Neutrophil (primary cell): ENCODE measurements at regions not wholly inside any gene's neighbourhood (a gene's known extent, or its start where the extent isn't known, plus 50 kb on each side); places are given as distances from the start of the nearest gene placed in this dataset.

Experiments used
- H3K27ac ChIP-seq: fragments of 200-600 bp; sonication (generic); 2 replicates; pipeline ENCODE4 v1.5.1; 2016; ENCODE audit warnings: mild to moderate bottlenecking, moderate library complexity
- H3K27me3 ChIP-seq: fragments of 200-600 bp; sonication (generic); 2 replicates; pipeline ENCODE4 v1.6.0; 2016; ENCODE audit warnings: mild to moderate bottlenecking
- H3K36me3 ChIP-seq: fragments of 200-600 bp; sonication (generic); 2 replicates; pipeline ENCODE4 v1.5.1; 2017
- H3K4me1 ChIP-seq, 2 experiments: fragments of 200-600 bp in 1 of 2; sonication (generic) in 1 of 2; 1 replicate in 1 of 2; 2 replicates in 1 of 2; pipeline versions ENCODE4 v1.5.1 to v1.6.1; 2013 to 2016; ENCODE audit warnings: low read depth in 1 of 2, low read length in 1 of 2, mild to moderate bottlenecking in 1 of 2, moderate library complexity in 1 of 2; ENCODE audit not compliant: control insufficient read depth in 1 of 2, insufficient read depth in 1 of 2
- H3K4me3 ChIP-seq, 2 experiments: fragments of 200-600 bp in 1 of 2; sonication (generic) in 1 of 2; 1 replicate in 1 of 2; 2 replicates in 1 of 2; pipeline ENCODE4 v1.5.1; 2013 to 2016; ENCODE audit warnings: low read depth in 1 of 2, low read length in 1 of 2, mild to moderate bottlenecking in 1 of 2, moderate library complexity in 1 of 2
- H3K9me3 ChIP-seq: fragments of 200-600 bp; sonication (generic); 2 replicates; pipeline ENCODE4 v1.5.1; 2016
- TF ChIP-seq, protein P1 (sequence below): fragments of 200-600 bp; sonication (generic); IDR thresholded peaks from 2 replicates; pipeline ENCODE4 v1.5.1; 2016; ENCODE audit warnings: antibody characterized with exemption

- H3K27ac ChIP-seq, result no peak overlapping the region
- no peaks in the 10 kb centered on the region for H3K36me3 ChIP-seq
- TF ChIP-seq, protein P1, sequence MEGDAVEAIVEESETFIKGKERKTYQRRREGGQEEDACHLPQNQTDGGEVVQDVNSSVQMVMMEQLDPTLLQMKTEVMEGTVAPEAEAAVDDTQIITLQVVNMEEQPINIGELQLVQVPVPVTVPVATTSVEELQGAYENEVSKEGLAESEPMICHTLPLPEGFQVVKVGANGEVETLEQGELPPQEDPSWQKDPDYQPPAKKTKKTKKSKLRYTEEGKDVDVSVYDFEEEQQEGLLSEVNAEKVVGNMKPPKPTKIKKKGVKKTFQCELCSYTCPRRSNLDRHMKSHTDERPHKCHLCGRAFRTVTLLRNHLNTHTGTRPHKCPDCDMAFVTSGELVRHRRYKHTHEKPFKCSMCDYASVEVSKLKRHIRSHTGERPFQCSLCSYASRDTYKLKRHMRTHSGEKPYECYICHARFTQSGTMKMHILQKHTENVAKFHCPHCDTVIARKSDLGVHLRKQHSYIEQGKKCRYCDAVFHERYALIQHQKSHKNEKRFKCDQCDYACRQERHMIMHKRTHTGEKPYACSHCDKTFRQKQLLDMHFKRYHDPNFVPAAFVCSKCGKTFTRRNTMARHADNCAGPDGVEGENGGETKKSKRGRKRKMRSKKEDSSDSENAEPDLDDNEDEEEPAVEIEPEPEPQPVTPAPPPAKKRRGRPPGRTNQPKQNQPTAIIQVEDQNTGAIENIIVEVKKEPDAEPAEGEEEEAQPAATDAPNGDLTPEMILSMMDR, result no peak
- H3K27me3 ChIP-seq, result no peaks in the 10 kb centered on the region
- H3K9me3 ChIP-seq, result no peaks in the 10 kb centered on the region
- no peak overlapping the region for H3K4me3 ChIP-seq
- no peaks in the 10 kb centered on the region for H3K4me1 ChIP-seq
These were observed 177.2 kb downstream of the POU4F1 start for GRCh38 chr13:78426183-78426582.

DNA sequence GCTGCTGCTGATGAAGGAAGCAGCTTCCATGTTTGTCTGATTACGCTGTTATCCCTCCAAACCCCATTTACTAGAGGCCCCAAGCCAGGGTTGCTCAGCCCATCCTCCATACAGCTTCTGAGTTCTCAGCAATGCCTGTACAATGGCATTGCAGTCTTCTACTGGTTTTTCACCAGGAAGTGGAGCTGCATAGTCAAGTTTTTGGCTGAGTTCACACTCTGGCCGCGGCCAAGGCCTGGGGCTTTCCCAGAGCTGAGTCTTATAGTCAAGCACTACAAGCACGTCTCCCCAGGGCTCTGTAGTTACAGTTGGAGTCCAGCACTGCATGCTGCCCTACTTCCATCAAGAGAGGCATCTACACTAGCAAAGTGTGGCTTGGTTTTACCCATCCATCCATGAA is 182.5 kb downstream of the POU4F1 start:
- TF ChIP-seq, protein P1, result no peak
- H3K4me1 ChIP-seq, result no peaks in the 10 kb centered on the region
- H3K27ac ChIP-seq, result no peak overlapping the region
- H3K9me3 ChIP-seq, result no peaks in the 10 kb centered on the region
- H3K36me3 ChIP-seq, result no peaks in the 10 kb centered on the region
- H3K4me3 ChIP-seq, result no peak overlapping the region
- H3K27me3 ChIP-seq, result no peaks in the 10 kb centered on the region

- Histone ChIP-seq H3K4me3 (no peak overlapping the region), H3K9me3 (no peaks in the 10 kb centered on the region), H3K36me3 (no peaks in the 10 kb centered on the region), H3K4me1 (no peaks in the 10 kb centered on the region), H3K27ac (no peak overlapping the region), H3K27me3 (no peaks in the 10 kb centered on the region)
- TF ChIP-seq, protein P1, result no peak
These were observed 189.3 kb downstream of the POU4F1 start for GRCh38 chr13:78413887-78414553.

DNA sequence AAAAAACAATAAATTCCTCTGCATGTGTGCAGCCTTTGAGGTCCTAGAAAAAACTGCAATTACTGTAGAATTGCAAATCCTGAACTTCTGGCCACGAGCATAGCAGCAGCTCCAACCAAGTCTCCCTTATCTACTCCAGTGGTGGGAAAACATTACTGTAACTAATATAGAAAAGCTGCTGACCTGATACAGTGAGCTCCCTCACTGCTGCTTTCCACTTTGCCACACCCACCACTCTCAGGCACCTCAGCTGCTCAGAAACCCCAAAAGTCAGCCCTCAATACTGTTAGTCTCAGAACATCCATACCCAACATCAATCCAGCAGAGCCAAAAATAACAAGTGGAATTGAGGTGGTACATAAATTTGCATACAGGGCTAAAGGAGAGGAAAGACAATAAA is 192.5 kb downstream of the POU4F1 start:
- H3K36me3 ChIP-seq, result no peaks in the 10 kb centered on the region

DNA sequence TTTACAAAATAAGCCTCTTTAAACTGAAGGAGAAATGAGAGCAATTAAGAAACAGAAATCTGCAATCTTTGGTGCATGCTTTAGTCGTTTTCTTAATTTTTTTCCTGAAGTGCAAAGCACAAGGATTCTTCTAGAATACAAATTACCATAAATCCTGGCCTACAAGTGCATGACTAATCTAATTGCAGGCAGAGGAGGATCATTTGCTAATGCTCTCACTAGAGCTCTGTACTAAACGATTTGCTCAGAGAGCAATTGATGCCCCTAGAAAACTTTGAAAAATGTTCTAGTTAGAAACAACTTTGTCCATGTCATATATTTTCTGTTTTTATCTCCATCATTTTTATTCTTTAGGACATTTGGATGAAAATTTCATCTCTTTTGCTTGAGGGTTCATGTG is 193.2 kb downstream of the POU4F1 start:
- H3K27ac ChIP-seq, result no peak overlapping the region
- no peak overlapping the region for H3K4me3 ChIP-seq
- no peaks in the 10 kb centered on the region for H3K4me1 ChIP-seq
- H3K27me3 ChIP-seq, result no peaks in the 10 kb centered on the region
- H3K9me3 ChIP-seq, result no peaks in the 10 kb centered on the region
- TF ChIP-seq, protein P1, result no peak
- no peaks in the 10 kb centered on the region for H3K36me3 ChIP-seq

More for the DNA sequence above, 192.5 kb downstream of the POU4F1 start:
- Histone ChIP-seq H3K4me3 (no peak overlapping the region), H3K9me3 (no peaks in the 10 kb centered on the region), H3K27ac (no peak overlapping the region), H3K4me1 (no peaks in the 10 kb centered on the region), H3K27me3 (no peaks in the 10 kb centered on the region)
- TF ChIP-seq, protein P1, result no peak
